Stimulated activated effector memory CD8-positive, alpha-beta T cell treated with anti-CD3 and anti-CD28 coated beads, Interleukin-12 subunit alpha, Interleukin-12 subunit beta, amount 100 ng/mL, for 72 hours (primary cell): ENCODE measurements at regions not wholly inside any gene's neighbourhood (a gene's known extent, or its start where the extent isn't known, plus 50 kb on each side); places are given as distances from the start of the nearest gene placed in this dataset.

Experiments used
- ATAC-seq: fragments of 150-1000 bp; cut with Tn5 transposase; 2 replicates; pipeline ENCODE4 v1.10.0; 2021
- DNase-seq, 2 donors: peaks; one replicate each; pipeline ENCODE4 v3.0.0; 2021 to 2022; ENCODE audit warnings: low spot score in 2 of 2
- H3K27ac Mint-ChIP-seq: one replicate; pipeline ENCODE4 v1.8.0; 2022; ENCODE audit warnings: mild to moderate bottlenecking, mixed read lengths
- H3K36me3 Mint-ChIP-seq: one replicate; pipeline ENCODE4 v1.8.0; 2022; ENCODE audit warnings: mild to moderate bottlenecking, mixed read lengths
- H3K4me1 Mint-ChIP-seq: one replicate; pipeline ENCODE4 v1.8.0; 2022; ENCODE audit warnings: mixed read lengths
- H3K4me3 Mint-ChIP-seq: one replicate; pipeline ENCODE4 v1.8.0; 2022; ENCODE audit warnings: mild to moderate bottlenecking, mixed read lengths
- H3K9me3 Mint-ChIP-seq: one replicate; pipeline ENCODE4 v1.8.0; 2022; ENCODE audit warnings: mixed read lengths

DNA sequence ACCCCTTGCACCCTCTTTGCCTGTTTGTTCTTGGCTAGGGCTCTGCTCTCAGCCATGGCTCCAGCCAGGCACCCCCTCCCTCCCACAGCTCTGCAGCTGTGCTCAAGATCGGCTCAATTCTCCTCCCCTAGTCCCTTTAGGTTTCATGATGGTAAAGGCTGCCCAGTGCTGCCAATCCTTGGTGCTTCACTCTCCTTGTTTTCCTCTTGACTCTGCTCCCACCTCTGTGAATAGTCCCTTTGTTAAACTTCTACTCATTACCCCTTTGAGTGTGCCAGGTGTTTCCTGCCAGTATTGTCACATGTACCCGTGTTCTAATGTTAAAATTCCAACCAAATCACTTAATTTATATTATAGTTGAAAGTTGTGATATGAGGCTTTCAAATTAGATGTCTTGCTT is 101.0 kb upstream of the CERS6 start:
- Mint-ChIP-seq H3K36me3 (no peaks in the 10 kb centered on the region), H3K9me3 (peaks cover 4% of the 10 kb centered on the region)

GRCh38 chr2:168355779-168356476 is 100.1 kb upstream of the CERS6 start:
- Mint-ChIP-seq H3K36me3 (no peaks in the 10 kb centered on the region), H3K9me3 (peaks cover 4% of the 10 kb centered on the region), H3K4me1 (peaks cover 13% of the 10 kb centered on the region), H3K27ac (no peak overlapping the region), H3K4me3 (no peak overlapping the region)
- DNase-seq (no peak), ATAC-seq (no peak)

More for the DNA sequence above, 101.0 kb upstream of the CERS6 start:
- ATAC-seq: no peak
- no peak overlapping the region for H3K27ac Mint-ChIP-seq
- no peak overlapping the region for H3K4me3 Mint-ChIP-seq
- DNase-seq: no peak
- peaks cover 13% of the 10 kb centered on the region for H3K4me1 Mint-ChIP-seq

DNA sequence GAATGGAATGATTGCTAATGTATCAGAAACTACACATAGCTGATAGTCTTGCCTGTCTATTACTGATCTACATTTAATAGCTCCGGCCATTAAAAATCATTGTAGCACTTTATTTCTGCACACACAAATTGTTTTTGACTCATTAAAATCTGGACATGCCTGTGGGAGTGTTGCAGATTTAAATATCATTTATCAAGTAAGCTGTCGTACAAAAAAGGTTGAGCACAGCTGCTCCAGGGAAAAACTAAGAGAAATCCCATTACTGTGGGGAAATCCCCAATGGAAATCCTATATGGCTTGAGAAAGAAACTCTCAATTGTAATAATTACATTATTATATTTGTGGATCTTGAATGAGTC is 99.6 kb upstream of the CERS6 start:
- Mint-ChIP-seq H3K27ac (no peak overlapping the region), H3K9me3 (peaks cover 4% of the 10 kb centered on the region), H3K4me1 (peaks cover 13% of the 10 kb centered on the region), H3K36me3 (no peaks in the 10 kb centered on the region), H3K4me3 (no peak overlapping the region)
- ATAC-seq (no peak), DNase-seq (no peak)

DNA sequence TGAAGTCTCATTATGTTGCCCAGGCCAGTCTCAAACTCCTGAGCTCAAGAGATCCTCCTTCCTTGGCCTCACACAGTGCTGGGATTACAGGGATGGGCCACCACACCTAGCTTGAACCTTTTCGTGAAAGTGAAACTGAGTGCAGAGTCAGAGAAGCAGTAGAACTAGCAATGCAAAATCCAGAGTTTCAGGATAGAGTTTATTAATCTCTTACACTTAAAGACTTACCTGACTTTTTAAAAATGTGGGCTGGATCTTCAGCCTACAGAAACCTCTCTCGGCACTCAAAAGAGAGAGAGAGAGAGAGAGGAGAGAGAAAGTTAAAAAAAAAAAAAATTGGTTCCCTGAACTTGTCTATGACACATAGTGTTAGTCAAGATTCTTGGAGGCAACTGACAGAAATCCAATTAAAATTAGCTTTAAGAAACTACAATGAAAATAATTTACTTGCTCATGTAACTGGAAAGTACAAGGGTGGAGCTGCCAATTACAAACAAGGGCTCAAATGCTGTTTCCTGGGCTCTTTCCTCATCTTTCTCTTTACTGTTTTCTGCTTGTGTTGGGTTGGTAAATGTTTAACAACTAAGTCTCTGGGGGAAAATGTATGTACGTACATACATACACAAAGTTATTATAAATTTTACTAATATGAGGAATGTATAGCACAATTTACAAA is 98.1 kb upstream of the CERS6 start:
- Mint-ChIP-seq H3K4me1 (peaks cover 13% of the 10 kb centered on the region), H3K4me3 (no peak overlapping the region), H3K27ac (no peak overlapping the region), H3K9me3 (peaks cover 4% of the 10 kb centered on the region), H3K36me3 (no peaks in the 10 kb centered on the region)
- DNase-seq: no peak
- no peak for ATAC-seq

DNA sequence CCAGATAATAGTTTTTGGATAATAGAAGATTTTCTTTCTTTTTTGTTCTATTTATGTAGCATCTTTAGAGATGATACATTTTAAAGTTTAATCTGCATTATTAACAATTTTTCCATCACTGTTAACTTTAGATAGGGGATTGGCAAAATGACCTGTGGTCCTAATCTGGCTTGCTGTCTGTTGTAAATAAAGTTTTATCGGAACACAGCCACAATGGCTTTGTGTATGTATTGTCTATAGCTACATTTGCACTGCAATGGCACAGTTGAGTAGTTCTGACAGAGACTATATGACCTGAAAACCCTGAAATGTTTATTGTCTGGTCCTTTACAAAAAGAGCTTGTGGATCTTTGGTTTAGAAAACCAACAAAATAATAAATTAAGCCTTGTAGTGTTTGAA is 97.0 kb upstream of the CERS6 start:
- no peak overlapping the region for H3K4me3 Mint-ChIP-seq
- no peak for ATAC-seq
- no peak overlapping the region for H3K27ac Mint-ChIP-seq
- DNase-seq: no peak
- no peaks in the 10 kb centered on the region for H3K9me3 Mint-ChIP-seq
- H3K36me3 Mint-ChIP-seq: no peaks in the 10 kb centered on the region
- peaks cover 13% of the 10 kb centered on the region for H3K4me1 Mint-ChIP-seq

GRCh38 chr2:168363347-168364092 is 92.6 kb upstream of the CERS6 start:
- DNase-seq (no peak), ATAC-seq (no peak)
- Mint-ChIP-seq H3K9me3 (no peaks in the 10 kb centered on the region), H3K4me1 (no peaks in the 10 kb centered on the region), H3K36me3 (no peaks in the 10 kb centered on the region), H3K4me3 (no peak overlapping the region), H3K27ac (no peak overlapping the region)

GRCh38 chr2:168365094-168365621 is 90.9 kb upstream of the CERS6 start:
- no peak overlapping the region for H3K4me3 Mint-ChIP-seq
- H3K4me1 Mint-ChIP-seq: no peaks in the 10 kb centered on the region
- H3K9me3 Mint-ChIP-seq: no peaks in the 10 kb centered on the region
- DNase-seq (no peak), ATAC-seq (no peak)
- no peak overlapping the region for H3K27ac Mint-ChIP-seq
- no peaks in the 10 kb centered on the region for H3K36me3 Mint-ChIP-seq

GRCh38 chr2:168369031-168369430 is 87.0 kb upstream of the CERS6 start:
- Mint-ChIP-seq H3K9me3 (peaks cover 3% of the 10 kb centered on the region), H3K4me1 (peaks cover 18% of the 10 kb centered on the region), H3K36me3 (no peaks in the 10 kb centered on the region), H3K27ac (no peak overlapping the region), H3K4me3 (no peak overlapping the region)
- ATAC-seq (no peak), DNase-seq (no peak)

DNA sequence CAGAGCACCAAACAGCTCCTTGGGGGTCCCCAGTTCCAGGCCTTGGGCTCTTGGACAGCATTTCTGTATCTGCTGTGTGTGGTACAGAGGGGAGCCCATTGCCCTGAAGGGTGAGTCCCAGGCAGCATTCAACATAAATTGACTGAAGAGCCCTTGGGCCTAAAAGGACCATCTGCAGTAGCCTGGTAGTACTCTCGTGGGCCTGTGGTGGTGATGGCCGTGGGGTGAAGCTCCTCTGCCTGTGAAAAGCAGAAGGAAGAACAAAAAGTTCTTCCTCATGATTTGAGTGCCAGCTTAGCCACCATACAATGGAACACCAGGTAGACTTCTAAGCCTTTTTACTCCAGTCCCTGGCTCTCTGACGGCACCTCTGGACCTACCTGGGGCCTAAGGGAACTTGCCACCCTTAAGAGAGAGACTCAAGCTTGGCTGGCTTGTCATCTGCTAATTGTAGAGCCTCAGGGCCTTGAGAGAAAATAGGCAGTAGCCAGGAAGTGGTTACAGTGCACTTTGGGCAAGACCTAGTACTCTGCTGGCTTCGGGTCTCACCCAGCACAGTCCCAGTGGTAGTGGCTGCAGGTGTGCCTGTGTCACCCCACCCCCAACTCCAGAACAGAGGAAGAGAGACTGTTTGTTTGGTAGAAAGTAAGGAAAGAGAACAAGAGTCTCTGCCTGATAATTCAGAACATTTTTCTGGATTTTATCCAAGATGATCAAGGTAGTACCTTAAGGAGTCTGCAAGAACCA is 84.6 kb upstream of the CERS6 start:
- Mint-ChIP-seq H3K36me3 (no peaks in the 10 kb centered on the region), H3K4me3 (no peak overlapping the region), H3K27ac (peak overlapping the region; percentile 42), H3K9me3 (peaks cover 3% of the 10 kb centered on the region), H3K4me1 (peaks cover 18% of the 10 kb centered on the region)
- ATAC-seq (peak; percentile 65), DNase-seq (no peak)

- Mint-ChIP-seq H3K4me1 (peaks cover 26% of the 10 kb centered on the region), H3K4me3 (no peak overlapping the region), H3K36me3 (no peaks in the 10 kb centered on the region), H3K27ac (no peak overlapping the region), H3K9me3 (peaks cover 3% of the 10 kb centered on the region)
- no peak for DNase-seq
- ATAC-seq: no peak
These were observed 82.6 kb upstream of the CERS6 start for GRCh38 chr2:168373468-168373867.

GRCh38 chr2:168375195-168375798 is 80.8 kb upstream of the CERS6 start:
- Mint-ChIP-seq H3K4me1 (peaks cover 36% of the 10 kb centered on the region), H3K36me3 (no peaks in the 10 kb centered on the region), H3K4me3 (no peak overlapping the region), H3K9me3 (peaks cover 5% of the 10 kb centered on the region), H3K27ac (no peak overlapping the region)
- ATAC-seq (no peak), DNase-seq (no peak)

GRCh38 chr2:168378960-168379669 is 77.0 kb upstream of the CERS6 start:
- Mint-ChIP-seq H3K27ac (no peak overlapping the region), H3K9me3 (peaks cover 2% of the 10 kb centered on the region), H3K36me3 (no peaks in the 10 kb centered on the region), H3K4me1 (peaks cover 18% of the 10 kb centered on the region), H3K4me3 (no peak overlapping the region)
- DNase-seq: peak; percentile 11 to 69
- peak; percentile 100 for ATAC-seq

DNA sequence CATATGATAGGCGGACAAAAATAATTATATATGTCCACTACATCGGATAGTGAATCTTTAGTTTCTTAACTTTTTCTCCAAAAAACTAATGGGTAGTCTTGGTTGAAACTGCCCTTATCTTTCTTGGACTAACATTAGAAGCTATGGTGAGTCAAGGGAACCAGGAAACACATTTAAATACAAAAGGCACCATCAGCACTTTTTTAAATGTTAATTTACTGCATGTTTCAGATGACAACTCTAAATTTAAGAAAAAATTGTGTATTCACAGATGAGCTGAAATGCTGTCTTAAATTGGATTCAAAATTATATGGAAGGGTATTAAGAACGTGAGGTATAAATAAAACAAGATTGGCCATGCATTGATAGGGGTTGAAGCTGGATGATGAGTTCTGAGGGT is 75.6 kb upstream of the CERS6 start:
- ATAC-seq (no peak), DNase-seq (no peak)
- Mint-ChIP-seq H3K9me3 (peaks cover 2% of the 10 kb centered on the region), H3K4me3 (no peak overlapping the region), H3K4me1 (peaks cover 18% of the 10 kb centered on the region), H3K36me3 (no peaks in the 10 kb centered on the region), H3K27ac (no peak overlapping the region)

- no peak overlapping the region for H3K4me3 Mint-ChIP-seq
- no peak for ATAC-seq
- no peaks in the 10 kb centered on the region for H3K4me1 Mint-ChIP-seq
- H3K9me3 Mint-ChIP-seq: peaks cover 3% of the 10 kb centered on the region
- H3K27ac Mint-ChIP-seq: no peak overlapping the region
- no peak for DNase-seq
- no peaks in the 10 kb centered on the region for H3K36me3 Mint-ChIP-seq
These were observed 64.0 kb upstream of the CERS6 start for GRCh38 chr2:168392024-168392423.
